CD4-positive, alpha-beta T cell treated with Interleukin-17A for 1 hour (primary cell): ENCODE measurements at regions not wholly inside any gene's neighbourhood (a gene's known extent, or its start where the extent isn't known, plus 50 kb on each side); places are given as distances from the start of the nearest gene placed in this dataset.

ENCODE experiments used
- DNase-seq: peaks from one replicate; pipeline ENCODE4 v3.0.0-alpha.2; 2020

DNA sequence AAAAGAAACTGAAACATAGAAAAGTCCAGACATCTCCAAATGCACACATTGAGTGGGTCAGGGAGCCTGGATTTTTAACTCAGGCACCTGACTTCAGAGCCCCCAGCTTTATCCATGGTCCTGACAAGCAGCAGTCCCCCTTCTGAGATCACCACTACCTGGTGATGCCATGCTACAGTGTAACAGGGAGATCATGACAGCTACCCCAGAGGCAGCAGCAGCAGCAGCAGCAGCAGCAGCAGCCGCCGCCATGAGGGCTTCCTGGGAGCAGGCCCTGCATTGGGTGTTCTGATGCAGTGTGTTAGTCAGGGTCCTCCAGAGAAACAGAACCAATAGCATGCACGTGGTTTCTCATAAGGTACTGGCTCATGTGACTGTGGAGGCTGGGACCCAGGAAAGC is 198.6 kb upstream of the SALL1 start:
- DNase-seq, result no peak

DNA sequence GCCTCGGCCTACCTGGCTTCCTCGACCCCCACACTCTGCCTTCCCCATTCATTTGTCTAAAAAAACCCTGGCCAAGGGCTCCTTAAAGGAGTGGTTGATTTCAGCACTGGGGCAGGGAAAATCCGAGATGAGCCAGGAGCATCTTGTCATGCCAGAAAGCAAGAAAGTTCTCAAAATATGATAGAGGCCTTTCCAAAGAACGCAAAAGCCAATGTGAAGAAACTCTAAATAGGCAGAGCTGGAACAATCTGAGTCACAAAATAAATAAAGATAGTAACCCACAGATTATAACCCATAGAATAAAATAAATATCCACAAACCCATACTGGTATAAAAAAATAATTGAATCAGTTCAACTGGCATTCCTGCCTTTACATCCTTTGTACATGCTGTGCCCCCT is 192.3 kb upstream of the SALL1 start:
- DNase-seq, result no peak

DNA sequence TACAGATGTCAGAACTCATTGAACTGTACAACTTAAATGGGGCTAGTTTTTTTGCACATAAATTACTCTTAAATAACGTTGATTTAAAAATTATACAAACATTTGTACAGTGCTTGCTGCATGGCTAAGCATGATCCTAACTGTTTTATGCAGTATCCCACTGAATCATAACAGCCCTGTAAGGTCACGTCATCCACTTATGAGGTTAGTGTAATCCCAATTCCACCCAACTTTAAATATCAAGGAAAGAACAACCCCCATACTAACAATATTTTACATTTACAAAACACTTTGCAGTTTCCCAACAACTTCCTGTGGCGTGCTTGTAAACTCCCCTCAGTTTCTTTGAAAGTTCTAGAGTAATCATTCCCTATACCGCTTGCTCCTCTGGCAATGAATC is 190.1 kb upstream of the SALL1 start:
- DNase-seq, result no peak

DNA sequence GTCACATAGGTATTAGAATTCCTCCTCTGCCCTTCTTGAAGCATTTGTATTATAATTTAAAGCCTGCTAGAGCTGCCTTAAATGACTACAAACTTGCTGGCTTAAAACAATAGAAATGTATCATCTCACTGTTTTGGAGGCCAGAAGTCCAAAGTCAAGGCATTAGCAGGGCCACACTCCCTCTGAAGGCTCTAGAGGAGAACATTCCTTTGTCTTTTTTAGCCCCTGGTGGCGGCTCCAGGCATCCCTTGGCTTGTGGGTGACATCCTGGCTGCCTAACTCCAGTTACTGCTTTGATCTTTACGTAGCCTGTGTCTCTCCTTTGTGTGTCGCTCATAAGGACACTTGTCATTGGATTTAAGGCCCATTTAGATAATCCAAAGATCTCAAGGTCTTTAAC is 186.6 kb upstream of the SALL1 start:
- DNase-seq, result no peak

DNA sequence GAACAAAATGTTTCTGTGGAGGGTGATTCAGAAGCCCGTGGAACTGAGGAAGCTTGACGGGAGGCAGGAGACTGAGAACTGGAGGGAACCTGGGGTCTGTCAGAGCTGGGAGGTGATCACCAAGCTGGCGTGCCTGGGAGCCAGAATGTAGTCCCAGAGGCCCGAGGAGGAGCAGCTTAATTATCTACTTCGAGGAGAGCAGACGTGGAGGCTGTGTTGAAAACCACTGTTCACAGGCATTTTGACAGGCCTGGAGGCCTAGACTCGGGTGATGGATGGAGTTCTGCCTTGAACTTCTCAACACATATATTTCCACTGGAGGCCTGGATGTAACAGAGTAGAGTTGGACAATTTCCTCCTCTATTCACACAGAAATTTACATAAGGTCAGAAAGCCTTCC is 177.7 kb upstream of the SALL1 start:
- no peak for DNase-seq

DNA sequence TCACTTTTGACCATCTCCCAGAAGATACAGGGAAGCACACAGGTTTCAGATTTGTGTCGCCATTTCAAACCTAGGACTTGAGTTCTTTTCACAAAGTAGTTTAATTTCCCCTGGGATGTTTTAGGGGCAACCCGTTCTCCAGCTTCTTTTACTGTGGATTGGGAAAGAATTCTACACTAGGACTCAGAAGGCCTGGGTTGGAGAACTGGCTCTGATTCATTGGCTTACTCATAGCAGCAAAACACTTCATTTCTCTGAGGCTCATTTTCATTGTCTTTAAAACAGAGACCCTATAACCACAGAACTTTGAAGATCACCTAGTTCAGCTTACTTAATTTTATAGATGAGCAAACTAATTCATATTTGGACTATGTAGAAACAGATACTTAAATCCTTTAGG is 175.9 kb upstream of the SALL1 start:
- no peak for DNase-seq

DNA sequence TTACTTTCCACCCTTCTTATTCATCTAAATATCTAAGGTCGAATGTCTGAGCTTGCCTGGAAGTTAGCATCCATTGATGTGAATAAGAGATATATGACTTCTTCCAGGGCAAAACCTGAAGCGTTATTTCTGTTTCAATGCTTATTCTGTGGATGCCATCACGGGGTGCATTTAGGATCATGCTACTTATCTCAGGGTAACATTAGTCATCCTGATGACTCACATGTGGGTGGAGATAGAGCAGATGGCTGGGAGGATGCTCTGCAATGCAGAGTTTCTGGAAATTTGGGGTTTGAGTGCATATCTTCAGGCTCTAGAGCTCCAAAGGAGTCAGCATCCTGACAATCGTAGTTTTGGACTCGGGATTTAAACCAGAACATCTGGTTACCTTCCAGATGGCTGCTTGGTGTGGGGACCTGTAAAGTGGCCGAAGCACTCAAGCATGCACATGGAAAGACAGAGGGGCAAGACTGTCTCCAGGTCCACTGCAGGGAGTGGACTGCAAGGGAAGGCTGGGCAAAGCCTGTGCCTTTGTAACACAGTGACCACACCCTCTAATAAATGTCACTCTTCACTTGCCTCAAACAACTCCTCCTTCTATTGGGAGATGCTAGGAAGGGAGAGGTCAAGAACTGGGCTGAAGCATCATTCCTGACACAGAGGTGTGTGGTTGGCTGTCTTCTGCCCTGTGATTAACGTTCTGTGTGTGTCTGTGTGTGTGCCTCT is 175.2 kb upstream of the SALL1 start:
- no peak for DNase-seq

DNA sequence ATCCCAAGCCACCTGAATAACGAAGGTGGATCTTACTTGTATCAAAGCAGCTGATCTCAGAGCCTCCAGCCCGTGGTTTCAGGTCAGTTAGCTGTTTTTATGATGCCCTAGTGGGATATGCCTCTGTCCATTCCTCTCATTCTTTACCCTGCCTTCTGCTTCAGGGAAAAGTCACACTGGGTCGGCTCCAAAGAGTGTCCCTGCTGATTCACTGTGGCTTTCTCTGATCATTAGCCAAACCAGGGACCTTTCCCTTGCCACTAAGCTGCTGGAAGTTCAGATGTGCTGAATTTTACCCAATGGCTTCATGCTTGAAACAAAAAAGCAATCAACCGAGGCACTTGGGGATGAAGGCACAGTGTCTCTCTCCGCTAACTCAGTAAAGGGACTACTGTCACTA is 170.2 kb upstream of the SALL1 start:
- DNase-seq, result no peak

DNA sequence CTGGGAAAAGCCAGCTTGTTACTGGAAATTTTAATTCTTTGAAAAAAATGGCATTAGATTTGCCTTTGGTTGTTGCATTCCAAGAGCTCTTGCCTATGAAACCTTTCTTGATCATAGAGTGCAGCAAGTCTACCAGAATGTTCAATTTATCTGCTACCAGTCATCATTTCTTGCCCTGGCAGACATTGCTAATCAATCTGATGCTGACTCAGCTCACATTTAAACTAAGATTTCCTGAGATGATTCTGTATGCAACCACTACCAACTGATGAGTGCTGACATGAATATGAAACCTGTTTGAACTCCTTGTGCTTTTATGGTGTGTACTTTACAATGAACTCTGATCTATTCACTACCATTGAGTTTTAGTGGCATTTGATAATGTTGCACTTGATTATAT is 166.5 kb upstream of the SALL1 start:
- DNase-seq, result no peak

DNA sequence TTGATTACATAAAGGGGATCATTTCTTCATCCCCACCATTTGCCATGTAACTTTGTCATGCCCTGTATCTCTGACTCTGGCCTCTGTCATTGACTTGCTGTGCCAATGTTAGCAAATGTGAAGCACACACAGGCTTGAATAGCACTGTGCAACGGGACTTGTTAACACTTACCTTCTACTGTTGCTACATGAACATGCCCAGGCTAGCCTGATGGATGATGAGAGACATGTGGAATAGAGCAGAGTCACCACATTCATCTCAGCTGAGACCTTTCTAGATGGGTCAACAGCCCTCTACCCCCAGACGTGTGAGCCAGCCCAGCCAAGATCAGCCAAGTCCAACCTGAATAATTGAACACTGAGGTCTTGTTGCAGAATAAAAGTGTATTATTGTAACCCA is 162.1 kb upstream of the SALL1 start:
- DNase-seq, result no peak

DNA sequence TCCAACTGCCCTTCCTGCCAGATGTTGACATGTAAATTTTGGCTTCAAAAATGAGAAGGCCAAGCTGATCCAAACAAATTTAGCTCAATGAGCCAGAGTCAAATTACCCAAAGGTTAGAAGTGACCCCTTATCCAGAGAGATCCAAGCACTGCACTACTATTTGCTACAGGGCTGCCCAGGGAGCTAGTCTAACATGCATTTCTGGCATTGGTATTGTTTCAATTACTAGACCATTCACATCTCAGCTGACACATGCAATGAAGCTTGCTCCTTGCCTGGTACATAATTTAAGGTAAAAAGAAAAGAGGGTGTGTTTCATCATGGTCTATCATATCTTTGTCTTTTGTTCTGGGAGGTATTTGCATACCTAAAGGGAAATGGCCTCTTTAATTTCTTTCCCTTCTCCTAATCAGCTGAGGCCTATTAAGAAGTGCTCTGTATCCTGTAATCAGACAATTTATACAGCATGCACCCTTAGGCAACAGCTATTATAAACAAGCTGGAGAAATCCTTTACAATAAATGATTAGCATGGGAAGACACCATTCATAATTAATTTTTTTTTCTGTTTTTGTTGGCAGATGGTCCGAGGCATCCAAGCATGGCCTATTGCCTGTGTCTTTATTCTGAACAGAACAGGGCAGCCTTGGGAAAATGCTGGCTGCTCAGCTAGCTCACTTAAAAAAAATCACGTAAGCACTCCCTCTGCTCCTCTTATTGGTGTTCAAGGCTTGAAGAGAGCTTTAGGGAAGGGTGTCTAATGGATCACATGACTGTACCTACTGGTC is 161.5 kb upstream of the SALL1 start:
- DNase-seq, result no peak

DNA sequence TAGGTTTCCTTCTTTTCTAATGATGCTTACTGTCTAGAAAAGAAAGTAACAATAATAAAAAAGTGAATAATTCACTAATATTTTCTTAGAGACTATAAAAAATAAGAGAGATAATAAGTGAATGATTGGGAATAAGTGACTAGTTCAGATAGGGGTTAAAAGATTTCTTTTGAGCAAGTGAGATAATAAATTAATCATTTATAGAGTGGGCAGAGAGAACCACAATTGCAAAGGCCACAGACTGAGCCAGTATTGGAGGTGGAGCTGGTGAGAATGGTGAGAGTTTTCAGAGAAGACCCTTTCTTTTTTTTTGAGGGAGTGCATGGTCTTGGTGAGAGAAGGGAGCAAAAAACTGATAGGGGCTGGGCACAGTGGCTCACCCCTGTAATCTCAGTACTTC is 159.1 kb upstream of the SALL1 start:
- DNase-seq, result no peak

DNA sequence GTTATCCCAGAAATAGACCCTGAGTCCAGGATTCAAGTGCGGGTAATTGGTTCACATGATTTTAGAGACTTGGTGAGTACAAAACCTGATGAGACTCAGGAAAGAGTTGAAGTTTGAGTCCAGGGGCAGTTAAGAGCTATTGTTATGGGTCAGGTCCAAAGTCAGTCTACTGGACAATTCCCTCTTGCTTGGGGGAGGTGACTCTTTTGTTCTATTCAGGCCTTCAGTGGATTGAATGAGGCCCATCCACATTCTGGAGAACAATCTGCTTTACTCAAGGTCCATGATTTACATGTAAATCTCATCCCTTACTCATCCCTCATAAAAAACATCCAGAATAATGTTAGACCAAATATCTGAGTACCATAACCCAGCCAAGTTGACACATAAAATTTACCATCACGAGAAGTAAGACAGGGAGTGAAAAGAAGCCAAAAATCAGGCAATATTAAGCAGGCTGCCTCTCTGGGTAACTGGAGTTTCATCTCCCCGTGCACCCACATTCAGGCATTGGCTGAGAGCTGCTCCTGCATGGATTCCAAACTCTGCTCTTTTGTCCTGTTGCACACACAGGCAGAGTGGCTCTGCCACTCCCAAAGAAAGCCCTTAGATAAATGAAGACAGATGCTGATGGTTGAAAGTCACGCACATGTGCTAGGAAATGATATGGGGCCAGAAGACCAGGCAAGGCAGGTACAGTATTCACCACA is 156.0 kb upstream of the SALL1 start:
- no peak for DNase-seq

DNA sequence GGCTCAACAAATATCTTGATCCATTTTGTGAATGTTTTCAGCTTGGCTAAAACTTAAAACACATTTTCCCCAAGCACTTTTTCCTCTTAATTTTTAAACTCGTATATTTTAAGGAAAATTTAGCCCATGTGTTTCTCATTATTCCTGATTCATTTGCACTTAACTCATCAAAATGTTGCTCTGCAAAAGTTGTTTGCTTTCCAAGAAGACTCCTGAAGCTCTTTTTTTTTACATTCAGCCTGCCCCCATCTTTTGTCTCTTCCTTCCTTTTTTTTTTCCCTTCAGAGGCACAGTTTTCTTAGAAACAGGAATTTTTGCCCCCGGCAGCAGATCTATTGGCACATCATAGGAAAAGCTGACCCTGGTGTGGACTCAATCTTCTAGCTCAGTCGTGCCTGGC is 155.0 kb upstream of the SALL1 start:
- DNase-seq, result no peak

DNA sequence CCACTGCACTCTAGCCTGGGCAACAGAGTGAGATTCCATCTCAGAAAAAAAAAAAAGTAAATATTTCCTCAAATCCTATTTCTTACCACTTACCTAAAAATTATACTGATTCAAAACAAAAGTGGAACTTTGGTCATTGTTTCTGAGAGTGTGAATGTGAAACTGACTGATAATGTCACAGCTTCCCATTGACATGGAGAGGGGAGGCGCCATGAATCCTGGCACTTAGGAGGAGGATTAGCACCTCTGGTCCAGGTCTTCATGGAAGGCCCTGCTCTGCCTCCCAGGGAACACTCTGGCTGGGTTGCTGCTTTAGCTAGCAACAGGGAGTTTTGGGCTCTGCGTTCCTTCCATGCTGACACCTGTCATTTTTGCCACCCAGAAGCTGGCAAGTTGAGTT is 154.3 kb upstream of the SALL1 start:
- no peak for DNase-seq

DNA sequence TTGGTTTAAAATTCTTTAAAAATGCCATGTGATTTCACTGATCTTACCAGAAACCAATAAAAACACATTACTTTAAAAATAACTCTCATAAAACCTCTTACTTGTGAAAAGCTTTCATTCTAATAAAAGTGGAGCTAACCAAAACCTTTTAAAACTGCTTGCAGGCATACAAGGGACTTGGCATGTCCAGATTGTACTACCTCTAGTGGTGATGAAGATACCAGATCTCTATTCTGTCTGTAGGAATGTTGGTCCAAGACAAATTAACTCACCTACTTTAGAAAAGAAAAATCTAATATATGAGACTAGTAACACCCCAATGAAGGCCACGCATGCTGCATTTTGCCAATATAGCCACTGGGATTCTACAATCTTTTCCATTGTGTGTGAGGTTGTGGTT is 151.0 kb upstream of the SALL1 start:
- DNase-seq, result no peak

DNA sequence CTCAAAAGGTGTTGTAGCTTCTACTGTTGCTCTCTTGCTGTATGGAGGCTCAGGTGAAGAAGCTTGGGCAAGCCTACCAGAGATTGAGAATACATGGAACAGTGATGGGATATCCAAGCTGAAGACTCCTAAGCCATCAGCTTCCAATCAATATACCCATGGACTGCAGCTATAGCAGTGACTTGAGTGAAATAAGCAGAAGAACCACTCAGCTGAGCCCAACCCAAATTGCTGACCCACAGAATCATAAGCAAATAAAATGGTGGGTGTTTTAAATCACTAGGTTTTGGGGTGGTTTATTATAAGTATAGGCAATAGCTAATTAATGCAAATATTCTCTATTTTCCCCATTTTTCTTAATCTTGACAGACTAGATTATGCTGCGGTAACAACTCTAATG is 147.7 kb upstream of the SALL1 start:
- DNase-seq, result no peak

DNA sequence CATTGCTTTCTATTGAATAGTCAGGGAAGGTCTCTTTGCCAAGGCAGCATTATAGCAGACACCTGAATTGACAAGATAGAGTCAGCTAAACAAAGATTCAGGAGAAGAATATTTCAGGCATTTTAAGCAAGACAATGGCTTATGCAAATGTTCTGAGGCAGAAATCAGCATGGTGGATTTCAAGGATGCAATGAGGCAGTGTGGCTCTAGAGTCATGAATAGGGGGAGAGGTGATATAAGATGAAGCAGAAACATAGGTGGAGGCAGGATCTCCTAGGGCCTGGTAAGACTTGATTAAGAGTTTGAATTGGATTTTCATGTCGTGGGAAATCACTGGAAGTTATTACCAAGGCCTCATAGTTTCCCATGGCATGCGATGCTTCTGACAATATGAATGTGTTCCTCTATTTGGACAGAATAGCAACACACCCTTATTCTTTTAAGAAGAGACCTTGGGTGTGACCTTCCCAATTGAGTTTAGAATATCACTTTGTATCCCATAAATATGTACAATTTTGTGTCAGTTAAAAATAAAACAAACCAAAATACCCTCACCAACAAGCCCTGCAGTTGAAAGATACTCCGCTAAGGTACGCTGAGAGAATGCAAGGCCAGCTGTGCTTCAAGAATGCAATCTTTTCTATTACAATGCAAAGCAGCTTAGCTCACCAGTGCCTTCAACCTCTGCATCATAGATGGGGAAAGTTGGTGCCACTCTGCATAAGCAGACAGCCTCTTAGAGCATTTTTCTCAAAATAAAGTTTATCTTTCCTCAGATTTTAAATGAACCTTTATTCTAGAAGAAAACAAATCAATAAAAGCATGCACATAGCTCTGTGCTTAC is 139.6 kb upstream of the SALL1 start:
- DNase-seq, result no peak

DNA sequence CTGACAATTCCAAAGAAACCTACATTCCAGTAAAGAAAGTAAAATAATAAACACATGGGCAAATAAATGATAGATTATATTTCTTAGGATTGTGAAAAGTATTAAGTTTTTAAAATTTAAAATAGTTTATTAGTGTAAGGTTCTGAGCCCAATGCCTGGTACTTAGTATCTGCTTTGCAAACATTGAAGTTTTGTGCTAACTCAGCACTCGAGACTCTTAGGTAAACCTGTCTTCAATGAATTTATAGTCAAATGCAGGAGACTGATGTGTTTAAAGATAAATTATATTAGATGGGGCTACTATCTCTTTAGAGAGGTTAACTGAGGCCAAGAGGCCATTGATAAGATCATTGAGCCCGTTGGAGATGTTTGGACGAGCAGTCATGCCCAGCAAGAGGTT is 138.3 kb upstream of the SALL1 start:
- no peak for DNase-seq

DNA sequence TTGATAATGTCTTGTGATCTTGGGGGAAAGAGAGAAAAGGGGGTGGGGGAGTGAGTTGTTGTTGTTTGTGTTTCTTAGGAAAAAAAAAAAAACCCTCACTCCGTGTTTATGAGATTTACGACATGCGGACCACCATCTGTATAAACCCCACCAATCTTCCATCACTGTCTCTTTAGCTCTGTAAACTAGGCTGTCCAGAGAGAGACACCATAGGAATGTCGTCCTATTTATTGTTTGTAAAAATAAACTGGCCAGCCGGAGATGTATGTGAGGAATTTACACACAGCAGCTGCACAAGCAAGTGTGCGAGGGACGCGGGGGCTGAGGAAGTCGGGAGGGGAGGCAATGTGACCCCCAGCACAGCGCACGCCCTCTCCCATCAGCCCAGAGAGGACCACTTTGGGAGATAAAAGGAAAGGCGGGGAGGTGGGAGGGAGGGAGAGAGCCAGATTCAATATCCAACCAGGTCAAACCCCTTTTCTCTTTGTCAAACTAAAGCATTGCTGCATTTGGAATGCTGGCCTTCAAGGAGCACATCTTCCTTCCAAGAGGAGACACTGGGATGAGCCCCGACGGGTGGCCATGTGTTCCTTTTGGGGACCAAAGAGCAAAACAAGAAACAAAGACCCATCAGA is 136.2 kb upstream of the SALL1 start:
- DNase-seq, result no peak

DNA sequence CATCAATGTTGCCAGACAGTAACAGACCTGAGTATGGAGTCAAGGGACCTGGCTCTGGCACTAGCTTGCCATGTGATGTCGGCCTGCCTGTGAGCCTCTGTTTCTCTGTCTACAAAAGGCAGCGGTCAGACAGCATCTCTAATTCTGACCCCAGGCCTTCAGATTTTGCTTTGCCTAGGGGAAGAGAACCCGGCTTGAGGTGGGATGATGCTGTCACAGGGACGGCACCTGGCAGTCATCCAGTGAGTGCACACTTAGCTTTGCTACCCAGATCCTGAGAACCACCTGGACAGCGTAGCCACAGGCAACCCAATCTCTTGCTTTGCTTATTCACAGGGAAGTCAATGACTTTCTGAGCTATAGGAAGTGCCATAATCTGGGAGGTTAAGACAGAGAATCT is 135.2 kb upstream of the SALL1 start:
- no peak for DNase-seq

DNA sequence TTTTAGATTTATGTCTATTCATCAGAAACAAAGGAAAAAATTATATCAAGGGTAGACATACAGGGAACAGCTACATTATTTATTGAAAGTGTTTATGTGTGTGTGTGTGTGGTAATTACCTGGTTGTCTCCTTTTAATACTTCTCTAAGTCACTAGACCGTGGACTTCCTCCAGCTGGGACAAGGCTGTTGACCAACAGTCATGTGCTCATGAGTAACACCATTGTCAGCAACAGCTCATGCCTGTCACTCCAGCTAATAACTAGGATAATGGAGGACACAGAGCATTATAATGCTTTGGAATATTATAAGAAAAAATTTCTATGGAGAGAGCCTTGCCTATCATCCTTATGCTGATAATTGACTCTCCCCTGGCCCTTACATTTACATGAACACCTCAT is 125.3 kb upstream of the SALL1 start:
- DNase-seq, result no peak

DNA sequence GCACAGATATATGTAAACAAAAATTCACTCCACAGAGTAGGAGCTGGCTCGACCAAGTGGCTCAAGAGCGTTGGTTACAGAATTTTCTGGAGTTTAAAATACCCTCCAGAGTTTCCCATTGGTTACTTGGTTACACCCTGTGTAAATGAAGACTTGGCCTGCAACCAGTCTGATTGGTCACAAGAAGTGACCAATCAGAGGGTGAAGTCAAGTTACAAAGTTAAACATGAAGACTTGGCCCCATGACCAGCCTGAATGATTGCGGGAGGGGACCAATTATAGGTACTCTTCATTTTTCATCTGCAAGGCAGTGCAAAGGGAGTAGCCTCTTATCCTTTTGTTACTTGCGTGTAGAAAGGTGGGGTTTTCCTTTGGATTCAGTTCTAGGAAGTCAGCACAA is 121.3 kb upstream of the SALL1 start:
- DNase-seq, result no peak
